Trophoblast cell (in vitro differentiated cells and primary cell): ENCODE measurements at regions not wholly inside any gene's neighbourhood (a gene's known extent, or its start where the extent isn't known, plus 50 kb on each side); places are given as distances from the start of the nearest gene placed in this dataset.

Source experiments
- DNase-seq, 2 donors: peaks; one replicate each; pipeline ENCODE4 v3.0.0-alpha.2; 2016
- H2AFZ ChIP-seq: 2 replicates; pipeline ENCODE4 v1.6.1; 2013; ENCODE audit warnings: low read length, moderate library complexity, mild to moderate bottlenecking; ENCODE audit not compliant: insufficient read depth, poor library complexity
- H2AK5ac ChIP-seq: 2 replicates; pipeline ENCODE4 v1.6.1; 2013; ENCODE audit warnings: mild to moderate bottlenecking, low read length
- H2BK120ac ChIP-seq: 2 replicates; pipeline ENCODE4 v1.6.1; 2013; ENCODE audit warnings: low read length, mild to moderate bottlenecking, moderate library complexity; ENCODE audit not compliant: insufficient read depth, poor library complexity
- H2BK12ac ChIP-seq: 2 replicates; pipeline ENCODE4 v1.6.1; 2013; ENCODE audit warnings: mild to moderate bottlenecking, low read length, moderate library complexity
- H2BK5ac ChIP-seq: 2 replicates; pipeline ENCODE4 v1.6.1; 2013; ENCODE audit warnings: low read length, low read depth, moderate library complexity, mild to moderate bottlenecking; ENCODE audit not compliant: poor library complexity
- H3K14ac ChIP-seq: 2 replicates; pipeline ENCODE4 v1.6.1; 2013; ENCODE audit warnings: mild to moderate bottlenecking, low read length
- H3K18ac ChIP-seq: 2 replicates; pipeline ENCODE4 v1.6.1; 2013; ENCODE audit warnings: mild to moderate bottlenecking, low read length
- H3K23ac ChIP-seq: 2 replicates; pipeline ENCODE4 v1.6.1; 2013; ENCODE audit warnings: low read length
- H3K27ac ChIP-seq: 2 replicates; pipeline ENCODE4 v1.5.1; 2013; ENCODE audit warnings: low read depth, mild to moderate bottlenecking, inconsistent platforms, low read length, moderate library complexity
- H3K27me3 ChIP-seq: 2 replicates; pipeline ENCODE4 v1.6.1; 2013; ENCODE audit warnings: inconsistent platforms, mild to moderate bottlenecking, low read length, moderate library complexity; ENCODE audit not compliant: insufficient read depth
- H3K36me3 ChIP-seq, 2 experiments: 1 replicate in 1 of 2; 2 replicates in 1 of 2; pipeline ENCODE4 v1.6.1; 2013; ENCODE audit warnings: low read length in 2 of 2, mild to moderate bottlenecking in 2 of 2, moderate library complexity in 1 of 2; ENCODE audit not compliant: insufficient read depth in 2 of 2, control insufficient read depth in 1 of 2
- H3K4ac ChIP-seq: 2 replicates; pipeline ENCODE4 v1.6.1; 2013; ENCODE audit warnings: low read depth, mild to moderate bottlenecking, low read length, moderate library complexity
- H3K4me1 ChIP-seq, 2 experiments: 1 replicate in 1 of 2; 2 replicates in 1 of 2; pipeline ENCODE4 v1.6.1; 2013; ENCODE audit warnings: low read length in 2 of 2, mild to moderate bottlenecking in 2 of 2, moderate library complexity in 1 of 2; ENCODE audit not compliant: insufficient read depth in 2 of 2, control insufficient read depth in 1 of 2
- H3K4me2 ChIP-seq: 2 replicates; pipeline ENCODE4 v1.6.1; 2013; ENCODE audit warnings: inconsistent platforms, mild to moderate bottlenecking, low read length, moderate library complexity
- H3K4me3 ChIP-seq: 2 replicates; pipeline ENCODE4 v1.5.1; 2013; ENCODE audit warnings: mild to moderate bottlenecking, low read depth, low read length, inconsistent platforms
- H3K79me1 ChIP-seq: one replicate; pipeline ENCODE4 v1.6.1; 2013; ENCODE audit warnings: low read length
- H3K79me2 ChIP-seq: 2 replicates; pipeline ENCODE4 v1.6.1; 2013; ENCODE audit warnings: low read length, mild to moderate bottlenecking; ENCODE audit not compliant: control insufficient read depth, insufficient read depth, poor library complexity
- H3K9ac ChIP-seq: 2 replicates; pipeline ENCODE4 v1.6.1; 2013; ENCODE audit warnings: mild to moderate bottlenecking, low read length
- H3K9me3 ChIP-seq: 2 replicates; pipeline ENCODE4 v1.6.1; 2013; ENCODE audit warnings: low read depth, mild to moderate bottlenecking, control low read depth, inconsistent platforms, low read length; ENCODE audit not compliant: insufficient read depth
- H4K12ac ChIP-seq: 2 replicates; pipeline ENCODE4 v1.6.1; 2013; ENCODE audit warnings: low read depth, mild to moderate bottlenecking, low read length, moderate library complexity
- H4K8ac ChIP-seq: 2 replicates; pipeline ENCODE4 v1.6.1; 2013; ENCODE audit warnings: low read depth, mild to moderate bottlenecking, low read length, moderate library complexity
- H4K91ac ChIP-seq: one replicate; pipeline ENCODE4 v1.6.1; 2013; ENCODE audit warnings: low read depth, mild to moderate bottlenecking, low read length, moderate library complexity
- WGBS: extraction: QIAGEN DNeasy Blood & Tissue Kit; methylation state at CpG from one replicate; pipeline ENCODE4 v1.1.7; 2013; ENCODE audit warnings: missing lambda C conversion rate; ENCODE audit not compliant: insufficient read length, insufficient coverage; ENCODE audit errors: extremely low coverage; 5-methylcytosine and 5-hydroxymethylcytosine counted together

DNA sequence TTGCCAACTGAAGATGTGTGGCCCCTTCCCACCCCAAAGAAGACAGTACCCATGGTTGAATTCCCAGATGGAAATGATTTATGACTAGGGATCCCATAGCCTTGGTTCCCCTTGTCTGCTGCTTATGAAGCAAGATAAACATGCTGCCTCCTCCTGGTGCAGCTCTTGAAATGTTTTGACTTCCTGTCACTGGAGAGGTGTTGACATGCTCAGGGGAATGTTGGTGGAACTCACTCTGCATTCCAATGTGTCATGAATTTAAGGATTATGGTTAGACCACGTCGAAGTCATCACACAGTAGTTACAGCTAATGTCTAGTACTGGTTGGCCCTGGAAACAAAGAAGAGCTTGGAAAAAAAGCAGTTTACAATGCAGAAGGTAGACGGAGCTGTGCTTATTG is 69.0 kb upstream of the FAM110C start:
- no peak overlapping the region for H2BK120ac ChIP-seq
- H3K27me3 ChIP-seq = no peaks in the 10 kb centered on the region
- WGBS = no CpG with 5 or more reads among the region's 3 CpGs
- no peaks in the 10 kb centered on the region for H3K36me3 ChIP-seq
- peak in 1 of 2 donors; percentile 12 for DNase-seq
- no peak overlapping the region for H3K18ac ChIP-seq
- no peak overlapping the region for H3K4me2 ChIP-seq
- H3K14ac ChIP-seq = no peak overlapping the region
- H4K12ac ChIP-seq = no peak overlapping the region
- H2AK5ac ChIP-seq = no peak overlapping the region
- H3K4me3 ChIP-seq = no peak overlapping the region
- no peak overlapping the region for H2AFZ ChIP-seq
- H3K79me1 ChIP-seq = no peaks in the 10 kb centered on the region
- no peak overlapping the region for H4K91ac ChIP-seq
- no peaks in the 10 kb centered on the region for H3K9me3 ChIP-seq
- no peak overlapping the region for H4K8ac ChIP-seq
- no peak overlapping the region for H3K27ac ChIP-seq
- no peak overlapping the region for H3K9ac ChIP-seq
- H3K4ac ChIP-seq = no peak overlapping the region
- H2BK12ac ChIP-seq = no peak overlapping the region
- peaks cover 2 to 5% of the 10 kb centered on the region in 2 experiments for H3K4me1 ChIP-seq
- H3K79me2 ChIP-seq = no peaks in the 10 kb centered on the region
- no peak overlapping the region for H2BK5ac ChIP-seq
- no peak overlapping the region for H3K23ac ChIP-seq

DNA sequence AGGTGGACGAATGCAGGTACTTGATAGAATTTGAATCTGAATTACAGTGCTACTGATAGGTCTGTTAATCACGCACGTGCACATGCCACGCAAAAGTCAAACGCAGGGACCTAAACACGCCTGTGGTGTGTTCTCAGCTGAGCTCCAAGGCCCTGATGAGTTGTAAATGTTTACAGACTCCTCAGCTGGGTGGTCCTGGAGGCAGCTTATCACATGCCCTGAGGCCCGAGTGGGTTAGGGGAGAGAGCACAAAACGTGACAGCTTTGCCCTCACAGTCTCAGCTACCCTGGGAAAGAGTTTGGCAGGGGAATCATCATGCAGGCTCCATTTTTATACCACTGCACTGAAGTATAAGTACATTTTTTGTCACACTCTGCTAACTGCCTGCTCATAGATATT is 68.3 kb upstream of the FAM110C start:
- Histone ChIP-seq H3K27ac (no peak overlapping the region), H3K4me2 (no peak overlapping the region), H3K79me2 (no peaks in the 10 kb centered on the region), H3K4me1 (peaks cover 2 to 5% of the 10 kb centered on the region in 2 experiments), H2BK12ac (no peak overlapping the region), H3K27me3 (no peaks in the 10 kb centered on the region), H3K14ac (no peak overlapping the region), H2AFZ (no peak overlapping the region), H4K8ac (no peak overlapping the region), H3K4me3 (no peak overlapping the region), H4K12ac (peak overlapping the region; percentile 30), H2BK5ac (no peak overlapping the region), H2BK120ac (no peak overlapping the region), H2AK5ac (no peak overlapping the region), H3K23ac (no peak overlapping the region), H3K9ac (no peak overlapping the region), H4K91ac (no peak overlapping the region), H3K79me1 (no peaks in the 10 kb centered on the region), H3K18ac (no peak overlapping the region), H3K36me3 (no peaks in the 10 kb centered on the region), H3K9me3 (no peaks in the 10 kb centered on the region), H3K4ac (no peak overlapping the region)
- DNase-seq = no peak
- WGBS = no CpG with 5 or more reads among the region's 8 CpGs

DNA sequence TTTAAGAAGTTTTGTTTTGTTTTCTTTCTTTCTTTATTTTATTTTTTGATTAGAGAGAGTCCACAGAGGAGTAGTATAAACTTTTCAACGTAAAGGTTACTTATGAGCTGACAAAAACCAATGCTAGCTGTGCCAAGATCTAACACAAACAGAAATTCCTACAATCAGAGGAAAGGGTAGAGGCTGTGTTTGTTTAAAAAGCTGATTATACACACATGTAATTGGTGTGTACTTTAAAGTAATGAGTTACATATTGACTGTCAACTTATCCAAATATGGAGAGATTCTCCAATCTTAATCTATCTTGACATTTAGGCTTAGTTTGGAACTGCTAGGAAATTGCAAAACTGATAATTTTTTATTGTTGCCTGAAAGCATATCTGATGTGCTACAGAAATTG is 63.7 kb upstream of the FAM110C start:
- H4K8ac ChIP-seq = no peak overlapping the region
- no peaks in the 10 kb centered on the region for H3K36me3 ChIP-seq
- no peak overlapping the region for H2BK12ac ChIP-seq
- H3K79me2 ChIP-seq = no peaks in the 10 kb centered on the region
- no peak overlapping the region for H2AK5ac ChIP-seq
- H3K23ac ChIP-seq = no peak overlapping the region
- no peak overlapping the region for H2BK5ac ChIP-seq
- no peaks in the 10 kb centered on the region for H3K79me1 ChIP-seq
- no CpG with 5 or more reads among the region's 1 CpG for WGBS
- H2AFZ ChIP-seq = no peak overlapping the region
- H3K18ac ChIP-seq = no peak overlapping the region
- H4K91ac ChIP-seq = no peak overlapping the region
- no peak overlapping the region for H3K9ac ChIP-seq
- peaks cover 0 to 2% of the 10 kb centered on the region in 2 experiments for H3K4me1 ChIP-seq
- H3K4me2 ChIP-seq = no peak overlapping the region
- H4K12ac ChIP-seq = no peak overlapping the region
- no peak overlapping the region for H2BK120ac ChIP-seq
- no peak overlapping the region for H3K4me3 ChIP-seq
- H3K4ac ChIP-seq = no peak overlapping the region
- no peak for DNase-seq
- no peaks in the 10 kb centered on the region for H3K27me3 ChIP-seq
- H3K9me3 ChIP-seq = peaks cover 2% of the 10 kb centered on the region
- H3K14ac ChIP-seq = no peak overlapping the region
- no peak overlapping the region for H3K27ac ChIP-seq

DNA sequence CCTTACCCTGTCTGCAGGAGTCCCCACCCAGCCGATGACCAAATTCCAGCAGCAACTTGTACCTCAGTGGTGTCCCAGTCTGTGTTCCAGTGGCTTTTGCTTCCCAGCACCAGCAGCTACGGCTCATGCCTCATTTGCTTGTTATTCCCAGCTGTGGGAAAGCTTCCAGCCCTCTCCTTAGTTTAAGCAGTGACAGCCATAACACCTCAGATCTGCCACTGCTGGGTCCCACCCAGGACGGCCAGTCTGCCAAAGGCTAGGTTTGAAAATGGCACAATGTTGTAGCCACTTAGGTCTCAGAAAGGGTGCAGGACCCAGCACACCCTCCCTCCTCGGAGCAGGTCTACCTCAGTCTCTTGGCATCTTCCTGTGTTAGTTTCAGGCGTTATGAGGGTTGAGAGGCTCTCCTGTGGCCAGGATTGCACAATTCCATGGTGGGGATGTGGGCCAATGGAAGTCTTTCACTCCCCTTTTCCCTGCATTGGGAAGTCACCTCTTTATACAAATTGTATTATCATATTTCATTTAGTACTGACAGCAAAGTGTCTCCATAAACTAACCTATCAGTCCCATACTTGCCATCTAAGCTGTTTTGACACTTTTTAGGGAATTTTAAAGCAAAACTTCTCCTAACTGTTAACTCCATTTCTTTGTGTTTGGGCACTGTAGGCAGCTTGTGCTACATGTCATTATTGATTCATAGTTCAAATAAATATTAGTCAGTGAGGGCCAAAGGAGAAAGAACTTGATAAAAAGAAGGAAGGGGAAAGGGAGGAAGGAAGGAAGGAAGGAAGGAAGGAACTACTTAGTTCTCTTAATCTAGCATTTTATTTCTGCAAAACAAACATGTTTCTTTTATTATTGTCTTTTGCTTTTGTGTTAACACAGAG is 62.9 kb upstream of the FAM110C start:
- Histone ChIP-seq H3K27me3 (no peaks in the 10 kb centered on the region), H2BK120ac (no peak overlapping the region), H2AK5ac (no peak overlapping the region), H3K36me3 (no peaks in the 10 kb centered on the region), H2BK12ac (no peak overlapping the region), H3K79me2 (no peaks in the 10 kb centered on the region), H3K23ac (no peak overlapping the region), H3K9me3 (peaks cover 2% of the 10 kb centered on the region), H3K79me1 (no peaks in the 10 kb centered on the region), H4K12ac (no peak overlapping the region), H4K8ac (no peak overlapping the region), H4K91ac (no peak overlapping the region), H3K4me2 (no peak overlapping the region), H3K27ac (no peak overlapping the region), H3K4me1 (no peaks in the 10 kb centered on the region), H2BK5ac (no peak overlapping the region), H2AFZ (no peak overlapping the region), H3K4me3 (no peak overlapping the region), H3K9ac (no peak overlapping the region), H3K14ac (no peak overlapping the region), H3K4ac (no peak overlapping the region), H3K18ac (no peak overlapping the region)
- DNase-seq = no peak
- no CpG with 5 or more reads among the region's 5 CpGs for WGBS
